ENCODE measurements at regions not wholly inside any gene's neighbourhood (a gene's known extent, or its start where the extent isn't known, plus 50 kb on each side); places are given as distances from the start of the nearest gene placed in this dataset.

DNA sequence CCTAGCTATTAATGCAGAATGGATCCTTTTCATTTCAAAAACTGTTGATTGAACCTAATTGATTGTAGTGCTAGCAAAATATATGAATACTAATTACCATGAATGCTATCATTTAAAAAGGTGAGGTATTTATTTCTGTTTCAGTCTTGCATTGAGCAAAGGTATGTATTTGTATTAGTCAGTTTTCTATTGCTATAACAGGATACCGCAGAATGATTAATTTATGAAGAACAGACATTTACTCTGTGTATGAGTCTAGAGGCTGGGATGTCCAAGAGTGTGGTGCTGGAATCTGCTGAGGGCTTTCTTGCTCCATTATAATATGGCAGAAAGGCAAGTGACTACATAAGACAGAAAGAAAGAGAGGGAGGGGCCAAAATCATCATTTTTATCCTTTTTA lies 199.2 kb downstream of the KIF20B start:
- no peaks in the 10 kb centered on the region for H3K4me1 Mint-ChIP-seq
- no peak overlapping the region for H3K27ac Mint-ChIP-seq
- no peak overlapping the region for H3K4me3 Mint-ChIP-seq
- no peaks in the 10 kb centered on the region for H3K36me3 Mint-ChIP-seq (ENCODE audit: low read depth)
- intact Hi-C loops (cut with micrococcal nuclease) = no loop called here
- no peaks in the 10 kb centered on the region for H3K9me3 Mint-ChIP-seq
- DNase-seq = no peak
- peaks cover 5% of the 10 kb centered on the region for H3K27me3 Mint-ChIP-seq

DNA sequence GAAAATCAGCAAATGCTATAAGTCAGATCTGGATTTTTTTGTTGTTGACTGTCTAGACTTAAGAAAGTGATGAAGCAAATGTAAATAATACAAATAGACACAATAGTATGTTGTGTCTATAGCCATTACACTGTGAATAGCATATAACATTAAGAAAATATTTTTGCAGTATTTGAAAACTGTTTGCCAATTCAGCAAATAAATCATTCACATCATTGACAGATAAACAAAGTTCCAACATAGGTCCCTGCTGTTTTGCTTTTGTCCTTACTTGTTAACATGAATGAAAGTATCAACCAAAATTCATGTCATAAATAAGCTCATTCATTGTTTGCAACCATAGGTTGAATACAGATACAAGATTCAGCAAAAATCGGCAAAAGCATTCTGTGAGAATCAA lies 200.5 kb downstream of the KIF20B start:
- Mint-ChIP-seq H3K27ac (no peak overlapping the region), H3K4me3 (no peak overlapping the region), H3K9me3 (no peaks in the 10 kb centered on the region), H3K27me3 (peaks cover 6% of the 10 kb centered on the region), H3K36me3 (ENCODE audit: low read depth) (no peaks in the 10 kb centered on the region), H3K4me1 (no peaks in the 10 kb centered on the region)
- DNase-seq = no peak
- intact Hi-C loops (cut with micrococcal nuclease) = no loop called here

DNA sequence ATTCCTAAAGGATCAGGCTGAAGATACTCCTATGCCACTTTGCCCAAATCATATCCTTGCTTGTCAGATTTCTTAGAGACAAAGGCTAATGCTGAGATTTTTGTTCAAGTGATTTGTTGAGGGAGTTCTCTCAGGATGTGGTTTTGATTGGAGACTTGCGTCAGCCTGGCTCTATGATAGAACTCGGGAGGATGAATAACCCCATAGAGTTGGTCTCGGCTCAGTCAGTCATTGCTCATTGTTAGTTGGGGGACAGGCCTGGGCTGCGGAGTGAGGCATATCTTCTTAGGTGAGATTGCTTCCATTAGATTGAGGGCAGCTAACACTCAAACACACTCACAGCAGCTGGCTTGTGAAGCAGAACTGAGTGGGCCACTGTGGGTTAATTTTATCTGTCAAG lies 203.4 kb downstream of the KIF20B start:
- intact Hi-C loops (cut with micrococcal nuclease) = no loop called here
- Mint-ChIP-seq H3K27me3 (peaks cover 13% of the 10 kb centered on the region), H3K9me3 (no peaks in the 10 kb centered on the region), H3K27ac (no peak overlapping the region), H3K36me3 (ENCODE audit: low read depth) (no peaks in the 10 kb centered on the region), H3K4me1 (no peaks in the 10 kb centered on the region), H3K4me3 (no peak overlapping the region)
- DNase-seq = no peak

DNA sequence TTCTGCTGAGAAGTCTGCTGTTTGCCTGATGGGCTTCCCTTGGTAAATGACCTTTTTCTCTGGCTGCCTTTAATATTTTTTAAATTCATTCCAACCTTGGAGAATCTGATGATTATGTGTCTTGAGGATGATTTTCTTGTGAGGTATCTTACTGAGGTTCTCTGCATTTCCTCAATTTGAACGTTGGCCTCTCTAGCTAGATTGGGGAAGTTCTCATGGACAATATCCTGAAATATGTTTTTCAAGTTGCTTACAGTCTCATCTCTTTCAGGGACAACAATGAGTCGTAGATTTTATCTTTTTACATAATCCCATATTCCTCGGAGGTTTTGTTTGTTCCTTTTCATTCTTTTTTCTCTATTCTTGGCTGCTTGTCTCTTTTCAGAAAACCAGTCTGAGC lies 208.4 kb downstream of the KIF20B start:
- DNase-seq = no peak
- Mint-ChIP-seq H3K27me3 (peaks cover 17% of the 10 kb centered on the region), H3K9me3 (no peaks in the 10 kb centered on the region), H3K27ac (no peak overlapping the region), H3K36me3 (ENCODE audit: low read depth) (no peaks in the 10 kb centered on the region), H3K4me3 (no peak overlapping the region), H3K4me1 (no peaks in the 10 kb centered on the region)
- intact Hi-C loops (cut with micrococcal nuclease) = no loop called here

DNA sequence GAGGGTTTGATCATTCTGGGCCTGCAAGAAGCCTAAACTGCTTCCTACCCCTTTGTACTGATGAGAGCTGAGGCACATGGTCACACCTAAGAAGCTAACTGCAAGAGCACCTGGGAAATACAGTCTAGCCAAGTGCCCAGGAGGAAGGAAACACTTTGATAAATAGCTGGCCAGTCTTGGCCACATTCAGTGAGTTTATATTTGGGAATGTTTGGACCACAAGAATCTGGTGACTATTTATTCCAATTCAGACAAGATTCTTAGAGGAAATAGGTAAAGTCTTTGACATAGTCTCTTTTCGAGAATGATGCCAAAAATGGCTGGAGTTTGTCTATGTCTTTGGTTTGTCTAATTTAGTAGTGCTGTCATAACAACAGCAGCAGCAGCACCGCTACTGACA lies 213.6 kb downstream of the KIF20B start:
- no peaks in the 10 kb centered on the region for H3K4me1 Mint-ChIP-seq

DNA sequence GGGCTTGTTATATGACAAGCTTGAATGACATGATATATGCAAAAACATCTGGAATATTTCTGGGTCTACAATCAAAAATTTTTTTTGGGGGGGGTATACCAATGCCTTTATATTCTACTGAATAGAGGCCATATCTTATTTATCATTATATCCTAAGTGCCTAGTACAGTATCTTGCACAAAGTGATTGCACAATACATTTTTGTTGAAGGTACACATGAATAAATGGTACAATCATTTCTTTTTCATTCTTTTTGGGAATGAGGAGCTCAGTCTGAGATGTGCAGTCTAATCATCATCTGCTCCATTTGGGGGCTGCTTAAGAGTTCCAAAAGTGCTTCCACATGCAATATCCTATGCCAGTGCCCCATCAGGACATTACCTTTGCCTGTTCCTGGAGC lies 214.6 kb downstream of the KIF20B start:
- no peak overlapping the region for H3K27ac Mint-ChIP-seq
- H3K4me1 Mint-ChIP-seq = no peaks in the 10 kb centered on the region
- H3K36me3 Mint-ChIP-seq (ENCODE audit: low read depth) = no peaks in the 10 kb centered on the region
- no peak for DNase-seq
- intact Hi-C loops (cut with micrococcal nuclease) = no loop called here
- no peak overlapping the region for H3K4me3 Mint-ChIP-seq
- peaks cover 2% of the 10 kb centered on the region for H3K27me3 Mint-ChIP-seq
- H3K9me3 Mint-ChIP-seq = no peaks in the 10 kb centered on the region

More for the DNA sequence above, 213.6 kb downstream of the KIF20B start:
- no peaks in the 10 kb centered on the region for H3K9me3 Mint-ChIP-seq
- intact Hi-C loops (cut with micrococcal nuclease) = no loop called here
- DNase-seq = no peak
- H3K27ac Mint-ChIP-seq = no peak overlapping the region
- no peaks in the 10 kb centered on the region for H3K36me3 Mint-ChIP-seq (ENCODE audit: low read depth)
- H3K4me3 Mint-ChIP-seq = no peak overlapping the region
- H3K27me3 Mint-ChIP-seq = peaks cover 2% of the 10 kb centered on the region

DNA sequence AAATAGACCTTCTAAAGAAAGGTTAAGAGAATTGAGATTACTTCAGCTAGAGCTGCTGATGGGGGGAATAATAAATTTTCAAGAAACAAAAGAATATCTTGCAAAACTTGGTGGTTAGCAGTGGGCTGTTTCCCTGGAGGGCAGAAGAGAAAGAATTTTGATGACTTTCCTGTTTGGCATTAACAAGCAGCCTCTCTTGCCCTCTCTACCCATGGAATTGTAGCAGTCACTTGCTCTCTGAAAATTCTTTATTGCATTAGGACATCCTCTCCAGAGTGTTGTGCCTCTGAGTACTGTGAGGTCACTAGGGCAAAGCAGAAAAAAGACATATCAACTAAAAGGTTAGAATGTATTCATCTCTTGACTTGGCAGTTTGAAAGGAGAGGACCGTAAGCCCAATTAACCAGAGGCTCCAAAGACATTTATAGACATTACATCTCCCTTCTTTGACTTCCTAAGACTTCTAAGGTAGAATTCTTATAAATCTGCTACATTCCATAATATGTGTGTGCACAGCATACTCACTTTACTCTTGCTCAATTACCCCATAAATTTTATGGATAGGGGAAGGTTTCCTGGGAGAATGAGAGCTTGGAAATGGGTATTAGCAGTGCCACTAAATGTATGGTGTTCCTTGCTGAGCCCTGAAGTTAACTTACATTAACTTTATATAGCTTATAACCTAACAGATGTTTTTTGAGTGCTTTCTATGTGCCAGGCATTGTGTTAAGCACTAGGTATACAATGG lies 215.3 kb downstream of the KIF20B start:
- H3K27me3 Mint-ChIP-seq = no peaks in the 10 kb centered on the region
- no peaks in the 10 kb centered on the region for H3K36me3 Mint-ChIP-seq (ENCODE audit: low read depth)
- no peak for DNase-seq
- intact Hi-C loops (cut with micrococcal nuclease) = no loop called here
- H3K9me3 Mint-ChIP-seq = no peaks in the 10 kb centered on the region
- no peak overlapping the region for H3K4me3 Mint-ChIP-seq
- H3K27ac Mint-ChIP-seq = no peak overlapping the region
- no peaks in the 10 kb centered on the region for H3K4me1 Mint-ChIP-seq

DNA sequence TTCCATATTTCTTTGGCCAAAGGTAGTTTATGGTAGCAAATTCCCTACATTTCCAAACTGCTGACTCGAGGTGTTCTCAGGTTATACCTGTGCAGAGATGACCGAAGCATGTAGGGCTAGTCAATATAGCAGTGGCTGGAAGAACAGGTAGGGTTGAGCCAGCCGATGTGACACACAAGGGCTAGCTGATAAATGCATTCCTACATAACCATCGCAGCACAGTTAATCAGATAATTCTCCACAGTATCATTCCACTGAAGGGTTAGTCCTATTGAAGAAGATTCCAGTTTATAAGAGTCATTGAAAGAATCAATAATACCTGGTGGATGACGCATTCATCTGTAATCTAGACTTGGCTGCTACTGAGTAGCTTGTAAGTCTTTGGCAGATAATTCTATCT lies 220.0 kb downstream of the KIF20B start:
- intact Hi-C loops (cut with micrococcal nuclease) = no loop called here
- H3K9me3 Mint-ChIP-seq = no peaks in the 10 kb centered on the region

DNA sequence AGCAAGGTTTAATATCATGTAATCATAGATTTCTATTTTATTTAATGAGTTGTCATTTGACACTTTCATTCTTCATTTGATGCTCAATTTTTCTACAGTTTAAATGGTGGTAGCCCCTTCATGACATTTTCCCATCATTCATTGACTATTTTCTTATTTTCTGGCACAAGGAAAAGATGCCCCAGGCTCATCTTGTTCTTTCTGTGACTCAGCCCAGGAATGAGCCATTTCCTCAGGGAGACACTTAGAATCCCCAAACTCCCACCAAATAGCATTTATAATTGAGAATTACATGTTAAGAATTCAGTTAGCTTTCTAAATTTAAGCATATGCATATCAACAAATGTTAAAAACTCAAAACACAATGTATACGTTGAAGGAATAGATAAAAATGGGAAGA lies 222.3 kb downstream of the KIF20B start:
- peaks cover 2% of the 10 kb centered on the region for H3K27me3 Mint-ChIP-seq
- H3K4me1 Mint-ChIP-seq = no peaks in the 10 kb centered on the region
- no peaks in the 10 kb centered on the region for H3K9me3 Mint-ChIP-seq
- DNase-seq = no peak
- H3K27ac Mint-ChIP-seq = no peak overlapping the region
- intact Hi-C loops (cut with micrococcal nuclease) = no loop called here
- H3K36me3 Mint-ChIP-seq (ENCODE audit: low read depth) = no peaks in the 10 kb centered on the region
- no peak overlapping the region for H3K4me3 Mint-ChIP-seq

More for the DNA sequence above, 220.0 kb downstream of the KIF20B start:
- no peak for DNase-seq
- H3K4me3 Mint-ChIP-seq = no peak overlapping the region
- H3K4me1 Mint-ChIP-seq = no peaks in the 10 kb centered on the region
- no peak overlapping the region for H3K27ac Mint-ChIP-seq
- peaks cover 2% of the 10 kb centered on the region for H3K27me3 Mint-ChIP-seq
- no peaks in the 10 kb centered on the region for H3K36me3 Mint-ChIP-seq (ENCODE audit: low read depth)

DNA sequence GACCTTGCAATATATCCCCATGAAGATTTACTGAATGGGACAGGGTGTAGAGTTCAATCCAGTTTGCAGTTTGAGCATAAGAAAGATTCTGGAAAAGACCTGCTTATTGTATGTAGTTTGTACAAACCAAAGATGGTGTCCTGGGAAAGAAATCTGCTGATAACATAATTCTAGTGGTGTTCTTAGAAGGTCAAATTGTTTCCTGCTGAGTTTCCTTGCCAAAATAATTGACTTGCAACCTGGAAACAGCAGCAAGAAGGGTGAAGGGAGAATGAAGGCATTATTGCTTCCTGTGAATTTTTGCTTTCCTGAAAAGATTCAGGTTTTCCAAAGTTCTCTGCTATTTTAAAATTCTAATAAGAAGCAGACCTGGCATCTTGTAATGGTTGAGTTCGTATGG lies 222.9 kb downstream of the KIF20B start:
- Mint-ChIP-seq H3K4me1 (no peaks in the 10 kb centered on the region), H3K36me3 (ENCODE audit: low read depth) (no peaks in the 10 kb centered on the region), H3K27ac (no peak overlapping the region), H3K9me3 (no peaks in the 10 kb centered on the region), H3K27me3 (peaks cover 2% of the 10 kb centered on the region), H3K4me3 (no peak overlapping the region)
- no peak for DNase-seq
- intact Hi-C loops (cut with micrococcal nuclease) = no loop called here

DNA sequence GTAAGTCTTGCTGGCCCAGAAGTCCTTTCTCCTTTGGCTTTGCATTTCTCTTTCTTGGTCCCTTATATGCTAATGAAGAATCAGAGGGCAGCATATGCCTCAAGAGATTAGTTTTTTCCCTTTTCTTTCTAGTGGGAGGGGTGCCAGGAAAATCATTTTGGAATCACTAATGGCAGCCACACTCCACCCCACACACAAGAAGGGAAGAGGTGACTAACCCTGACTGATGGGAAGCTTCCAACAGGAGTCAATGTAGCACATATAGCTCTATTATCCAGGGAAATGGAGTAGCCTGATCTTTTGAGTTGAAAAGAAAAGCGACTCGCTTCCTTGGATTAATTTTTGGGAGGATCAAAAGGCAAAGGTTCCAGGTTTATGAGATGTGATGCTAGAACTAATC lies 225.3 kb downstream of the KIF20B start:
- no peak overlapping the region for H3K27ac Mint-ChIP-seq
- H3K36me3 Mint-ChIP-seq (ENCODE audit: low read depth) = no peaks in the 10 kb centered on the region
- peaks cover 2% of the 10 kb centered on the region for H3K27me3 Mint-ChIP-seq
- no peak overlapping the region for H3K4me3 Mint-ChIP-seq
- no peak for DNase-seq
- intact Hi-C loops (cut with micrococcal nuclease) = no loop called here
- no peaks in the 10 kb centered on the region for H3K4me1 Mint-ChIP-seq
- no peaks in the 10 kb centered on the region for H3K9me3 Mint-ChIP-seq

DNA sequence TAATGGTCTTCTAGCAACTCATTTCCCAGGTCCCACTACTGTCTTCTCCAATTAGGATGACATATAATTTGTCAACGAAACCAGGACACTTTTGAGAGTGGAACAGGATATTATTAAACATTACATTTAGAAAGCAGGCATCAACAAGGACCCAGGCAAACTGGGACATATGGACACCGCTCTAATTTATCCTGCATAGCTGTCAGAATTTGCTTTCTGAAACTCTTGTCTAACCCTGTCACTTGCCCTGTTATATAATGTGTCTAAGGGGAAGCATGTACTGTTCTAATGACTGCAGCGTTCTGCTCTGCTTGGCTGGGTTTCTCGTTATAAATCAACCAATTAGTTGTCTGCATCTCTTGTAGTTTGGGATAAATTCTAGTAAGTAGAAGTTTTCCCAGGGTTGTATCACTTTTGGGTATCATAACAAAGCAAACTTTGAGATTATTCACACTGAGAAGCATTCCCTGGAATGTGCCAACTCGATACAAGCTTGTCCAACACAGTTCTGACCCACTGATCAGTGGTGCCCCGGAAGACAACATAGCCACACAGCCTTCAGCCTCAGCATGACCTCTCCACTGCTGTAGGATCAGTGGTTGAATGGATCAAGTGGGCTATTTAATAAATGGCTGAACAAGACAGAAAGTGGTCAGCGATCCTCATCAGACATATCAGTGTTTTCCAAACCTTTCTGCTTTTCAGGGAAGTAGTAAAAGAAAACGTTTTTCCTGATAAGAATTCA lies 228.1 kb downstream of the KIF20B start:
- Mint-ChIP-seq H3K4me3 (no peak overlapping the region), H3K9me3 (no peaks in the 10 kb centered on the region), H3K36me3 (ENCODE audit: low read depth) (no peaks in the 10 kb centered on the region), H3K4me1 (no peaks in the 10 kb centered on the region), H3K27me3 (peaks cover 6% of the 10 kb centered on the region), H3K27ac (no peak overlapping the region)
- no peak for DNase-seq
- intact Hi-C loops (cut with micrococcal nuclease) = no loop called here

DNA sequence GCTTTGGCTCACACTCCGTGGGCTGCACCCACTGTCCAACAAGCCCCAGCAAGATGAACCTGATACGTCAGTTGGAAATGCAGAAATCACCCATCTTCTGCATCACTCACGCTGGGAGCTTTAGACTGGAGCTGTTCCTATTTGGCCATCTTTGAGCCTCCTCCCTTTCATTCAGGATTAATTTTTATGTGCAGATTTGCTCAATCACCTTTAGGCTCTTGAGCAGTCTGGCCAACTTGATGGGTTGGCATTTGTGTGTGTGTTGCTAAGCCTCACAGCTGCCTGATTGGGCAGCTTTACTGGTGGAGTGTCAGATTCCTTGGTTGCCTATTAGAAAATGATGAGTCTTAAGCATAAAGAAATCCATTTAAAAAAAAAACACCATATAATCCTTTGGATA lies 236.1 kb downstream of the KIF20B start:
- peaks cover 4% of the 10 kb centered on the region for H3K9me3 Mint-ChIP-seq
- no peaks in the 10 kb centered on the region for H3K36me3 Mint-ChIP-seq (ENCODE audit: low read depth)
- peaks cover 8% of the 10 kb centered on the region for H3K27me3 Mint-ChIP-seq
- intact Hi-C loops (cut with micrococcal nuclease) = no loop called here
- no peaks in the 10 kb centered on the region for H3K4me1 Mint-ChIP-seq
- no peak for DNase-seq
- no peak overlapping the region for H3K27ac Mint-ChIP-seq
- no peak overlapping the region for H3K4me3 Mint-ChIP-seq

DNA sequence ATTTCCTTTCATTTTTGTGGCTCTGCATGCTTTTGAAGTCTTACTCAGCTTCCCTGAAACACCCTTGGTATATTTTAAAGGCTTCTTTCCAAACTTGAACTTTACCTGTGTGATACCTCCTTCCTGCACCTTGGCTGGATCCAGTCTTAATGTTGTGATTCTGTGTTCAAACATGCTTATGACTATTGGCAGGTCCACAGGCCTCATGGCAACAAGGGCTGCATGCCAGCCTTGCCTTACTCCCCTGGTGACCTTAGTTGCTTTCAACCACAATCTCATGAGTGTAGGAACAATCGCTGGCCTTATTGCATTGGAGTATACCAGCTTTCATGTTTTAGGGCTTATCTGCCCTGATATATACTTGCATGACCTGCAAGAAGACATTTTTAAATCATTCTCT lies 238.7 kb downstream of the KIF20B start:
- Mint-ChIP-seq H3K27me3 (peaks cover 1% of the 10 kb centered on the region), H3K4me1 (no peaks in the 10 kb centered on the region), H3K4me3 (no peak overlapping the region), H3K27ac (no peak overlapping the region), H3K36me3 (ENCODE audit: low read depth) (no peaks in the 10 kb centered on the region), H3K9me3 (peaks cover 4% of the 10 kb centered on the region)
- intact Hi-C loops (cut with micrococcal nuclease) = no loop called here
- DNase-seq = no peak

DNA sequence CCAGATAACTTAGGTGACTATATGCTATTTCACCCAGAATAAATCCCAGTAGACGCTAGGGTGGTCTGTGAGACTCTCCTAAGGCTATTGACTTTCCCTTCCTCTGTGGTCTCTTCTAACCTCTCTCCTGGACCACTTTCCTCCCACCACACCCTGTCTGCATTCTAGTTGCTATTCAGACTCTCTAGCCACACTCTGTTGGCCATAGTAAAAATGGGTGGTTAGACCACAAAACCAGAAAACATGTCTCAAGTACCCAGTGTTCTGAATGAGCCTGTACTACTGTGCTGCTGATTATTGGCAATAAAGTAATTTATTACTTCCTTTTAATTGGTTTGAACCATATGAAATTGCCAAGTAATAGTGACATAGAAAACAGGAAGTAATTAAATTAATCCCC lies 240.8 kb downstream of the KIF20B start:
- intact Hi-C loops (cut with micrococcal nuclease) = no loop called here
- Mint-ChIP-seq H3K36me3 (ENCODE audit: low read depth) (no peaks in the 10 kb centered on the region), H3K27me3 (no peaks in the 10 kb centered on the region), H3K4me1 (peaks cover 2% of the 10 kb centered on the region), H3K4me3 (no peak overlapping the region), H3K27ac (no peak overlapping the region), H3K9me3 (peaks cover 4% of the 10 kb centered on the region)
- no peak for DNase-seq
